ENCODE measurements at regions not wholly inside any gene's neighbourhood (a gene's known extent, or its start where the extent isn't known, plus 50 kb on each side); places are given as distances from the start of the nearest gene placed in this dataset.

- Histone ChIP-seq H3K9ac (ENCODE audit: low read length) (no peak overlapping the region), H3K27me3 (ENCODE audit: insufficient read depth, low read length) (peaks cover 47% of the 10 kb centered on the region), H3K4me3 (replicated peaks in 1 of 2; ENCODE audit: low read depth in 1 of 2, low read length in 2 of 2) (no peak overlapping the region), H3K4me1 (ENCODE audit: control insufficient read depth in 1 of 2, insufficient read depth in 2 of 2, low read length in 2 of 2) (no peaks in the 10 kb centered on the region), H3K9me2 (ENCODE audit: insufficient read depth) (no peaks in the 10 kb centered on the region), H4K20me1 (ENCODE audit: insufficient read depth) (no peaks in the 10 kb centered on the region), H3K79me2 (ENCODE audit: insufficient read depth, low read length) (no peaks in the 10 kb centered on the region), H3K4me2 (ENCODE audit: low read length) (no peak overlapping the region), H3K36me3 (ENCODE audit: control insufficient read depth in 1 of 2, insufficient read depth in 2 of 2, low read length in 2 of 2) (no peaks in the 10 kb centered on the region), H3K27ac (ENCODE audit: low read depth, low read length) (no peak overlapping the region), H2AFZ (ENCODE audit: low read depth, low read length, poor library complexity, severe bottlenecking) (no peak overlapping the region), H3K9me3 (ENCODE audit: control insufficient read depth in 1 of 2, insufficient read depth in 1 of 2, low read depth in 1 of 2, low read length in 2 of 2) (no peaks in the 10 kb centered on the region)
- TF ChIP-seq CEBPB (IDR thresholded peaks at IDR 0.05; ENCODE audit: low read depth) (no peak), TCF7L2 (IDR thresholded peaks at IDR 0.05; ENCODE audit: borderline replicate concordance, extremely low read depth, insufficient read depth, insufficient read length) (no peak), EZH2 (IDR thresholded peaks at IDR 0.05) (no peak), ELF1 (IDR thresholded peaks at IDR 0.05; ENCODE audit: borderline replicate concordance, low read depth) (no peak), MAX (IDR thresholded peaks at IDR 0.05) (no peak), ZNF274 (IDR thresholded peaks at IDR 0.05; ENCODE audit: low read depth, low read length) (no peak), JUND (IDR thresholded peaks at IDR 0.05) (no peak), POLR2AphosphoS5 (IDR thresholded peaks at IDR 0.05; ENCODE audit: low read depth, low read length) (no peak), FOSL1 (IDR thresholded peaks at IDR 0.05; ENCODE audit: low read depth) (no peak), CBX3 (IDR thresholded peaks at IDR 0.05; ENCODE audit: low read depth) (no peak), YY1 (IDR thresholded peaks at IDR 0.05; ENCODE audit: extremely low read depth, insufficient replicate concordance, low read depth, low read length) (no peak)
- TF ChIP-seq, protein P1, sequence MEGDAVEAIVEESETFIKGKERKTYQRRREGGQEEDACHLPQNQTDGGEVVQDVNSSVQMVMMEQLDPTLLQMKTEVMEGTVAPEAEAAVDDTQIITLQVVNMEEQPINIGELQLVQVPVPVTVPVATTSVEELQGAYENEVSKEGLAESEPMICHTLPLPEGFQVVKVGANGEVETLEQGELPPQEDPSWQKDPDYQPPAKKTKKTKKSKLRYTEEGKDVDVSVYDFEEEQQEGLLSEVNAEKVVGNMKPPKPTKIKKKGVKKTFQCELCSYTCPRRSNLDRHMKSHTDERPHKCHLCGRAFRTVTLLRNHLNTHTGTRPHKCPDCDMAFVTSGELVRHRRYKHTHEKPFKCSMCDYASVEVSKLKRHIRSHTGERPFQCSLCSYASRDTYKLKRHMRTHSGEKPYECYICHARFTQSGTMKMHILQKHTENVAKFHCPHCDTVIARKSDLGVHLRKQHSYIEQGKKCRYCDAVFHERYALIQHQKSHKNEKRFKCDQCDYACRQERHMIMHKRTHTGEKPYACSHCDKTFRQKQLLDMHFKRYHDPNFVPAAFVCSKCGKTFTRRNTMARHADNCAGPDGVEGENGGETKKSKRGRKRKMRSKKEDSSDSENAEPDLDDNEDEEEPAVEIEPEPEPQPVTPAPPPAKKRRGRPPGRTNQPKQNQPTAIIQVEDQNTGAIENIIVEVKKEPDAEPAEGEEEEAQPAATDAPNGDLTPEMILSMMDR (IDR thresholded peaks at IDR 0.05 in 2 of 3, conservative IDR thresholded peaks at IDR 0.05 in 1 of 3; ENCODE audit: borderline replicate concordance in 1 of 3, insufficient read depth in 1 of 3, low read depth in 2 of 3, low read length in 2 of 3) = no peak
- POLR2A ChIA-PET = no interaction called here
- CTCF ChIA-PET = no interaction called here
- no TSS peak for BruUV-seq (replicated peaks)
- no peak for ATAC-seq
- RAD21 ChIA-PET (ENCODE audit: low non-redundant PET in 1 of 2, low total read pairs in 2 of 2, uncharacterized antibody in 2 of 2, unreplicated experiment in 2 of 2) = no interaction called here
- intact Hi-C loops (cut with micrococcal nuclease) = no loop called here
- DNase-seq (ENCODE audit: low read depth, low spot score) = no peak
Observed at GRCh38 chr15:59940928-59941327, 63.2 kb upstream of the FOXB1 start.

Measured in HCT116 (cell line).